Testis (tissue), 2 donors: ENCODE measurements at regions not wholly inside any gene's neighbourhood (a gene's known extent, or its start where the extent isn't known, plus 50 kb on each side); places are given as distances from the start of the nearest gene placed in this dataset.

Experiments
- POLR2A ChIP-seq: fragments of 450-650 bp; IDR thresholded peaks from one replicate; pipeline ENCODE4 v1.6.1; 2017; ENCODE audit warnings: antibody characterized with exemption, mild to moderate bottlenecking, moderate library complexity
- TF ChIP-seq, protein P1 (sequence below), 3 experiments: fragments of 450-650 bp in 2 of 3; fragments of 200-600 bp in 1 of 3; sonication (generic) in 1 of 3; IDR thresholded peaks; one replicate each; pipeline ENCODE4 v1.5.1; 2016 to 2019; ENCODE audit warnings: antibody characterized with exemption in 3 of 3, mild to moderate bottlenecking in 2 of 3, moderate library complexity in 1 of 3

DNA sequence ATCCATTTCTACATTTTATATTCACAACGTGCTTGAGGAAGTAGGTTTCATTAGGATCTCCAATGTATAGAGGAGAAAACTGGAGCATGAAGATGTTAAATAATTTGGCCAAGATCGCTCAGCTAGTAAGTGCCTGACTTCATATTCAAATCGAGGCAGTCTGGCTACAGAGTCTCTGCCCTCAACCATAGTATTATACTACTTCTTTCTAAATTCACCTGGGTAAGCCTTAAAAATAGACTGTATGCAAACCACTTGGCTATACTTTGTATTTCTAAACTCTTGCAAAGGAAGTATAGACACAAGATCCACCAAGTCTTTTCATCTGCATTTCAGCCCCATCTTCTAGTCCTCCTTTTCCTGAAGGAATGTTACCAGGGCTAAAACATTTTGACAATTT, 232.0 kb downstream of the PLK2 start:
- no peak for TF ChIP-seq POLR2A
- TF ChIP-seq, protein P1, sequence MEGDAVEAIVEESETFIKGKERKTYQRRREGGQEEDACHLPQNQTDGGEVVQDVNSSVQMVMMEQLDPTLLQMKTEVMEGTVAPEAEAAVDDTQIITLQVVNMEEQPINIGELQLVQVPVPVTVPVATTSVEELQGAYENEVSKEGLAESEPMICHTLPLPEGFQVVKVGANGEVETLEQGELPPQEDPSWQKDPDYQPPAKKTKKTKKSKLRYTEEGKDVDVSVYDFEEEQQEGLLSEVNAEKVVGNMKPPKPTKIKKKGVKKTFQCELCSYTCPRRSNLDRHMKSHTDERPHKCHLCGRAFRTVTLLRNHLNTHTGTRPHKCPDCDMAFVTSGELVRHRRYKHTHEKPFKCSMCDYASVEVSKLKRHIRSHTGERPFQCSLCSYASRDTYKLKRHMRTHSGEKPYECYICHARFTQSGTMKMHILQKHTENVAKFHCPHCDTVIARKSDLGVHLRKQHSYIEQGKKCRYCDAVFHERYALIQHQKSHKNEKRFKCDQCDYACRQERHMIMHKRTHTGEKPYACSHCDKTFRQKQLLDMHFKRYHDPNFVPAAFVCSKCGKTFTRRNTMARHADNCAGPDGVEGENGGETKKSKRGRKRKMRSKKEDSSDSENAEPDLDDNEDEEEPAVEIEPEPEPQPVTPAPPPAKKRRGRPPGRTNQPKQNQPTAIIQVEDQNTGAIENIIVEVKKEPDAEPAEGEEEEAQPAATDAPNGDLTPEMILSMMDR (IDR thresholded peaks at IDR 0.05): no peak
